H1 (cell line): ENCODE measurements at regions not wholly inside any gene's neighbourhood (a gene's known extent, or its start where the extent isn't known, plus 50 kb on each side); places are given as distances from the start of the nearest gene placed in this dataset.

Experiments
- CTCF ChIA-PET: fragments of 300-600 bp; sonication (Branson Sonifier 250); formaldehyde crosslinking; loops from one replicate; lab custom pipeline; 2021; ENCODE audit not compliant: partially characterized antibody; lab: Charles Lee
- POLR2A ChIA-PET: fragments of 300-600 bp; sonication (Branson Sonifier 250); formaldehyde crosslinking; loops from one replicate; lab custom pipeline; 2021; ENCODE audit warnings: inconsistent platforms; ENCODE audit not compliant: partially characterized antibody; lab: Charles Lee
- DNase-seq, 2 experiments: peaks; one replicate each; pipeline versions ENCODE4 v3.0.0 to v3.0.0-alpha.2; 2010 to 2022; ENCODE audit warnings: low spot score in 2 of 2, low read depth in 1 of 2, mixed read lengths in 1 of 2
- FAIRE-seq: peaks from 2 replicates; lab custom pipeline; 2011; peaks lifted over from hg19 to GRCh38; lab: Jason Lieb, UNC
- H2AFZ ChIP-seq: 2 replicates; pipeline ENCODE4 v1.8.1; 2012; ENCODE audit warnings: low read length, inconsistent platforms
- H2AK5ac ChIP-seq: 2 replicates; pipeline ENCODE4 v1.6.1; 2013; ENCODE audit warnings: low read depth, low read length
- H2BK120ac ChIP-seq: replicated peaks from 2 replicates; pipeline ENCODE3; 2013; ENCODE audit warnings: low read depth, low read length, inconsistent platforms
- H2BK12ac ChIP-seq: 2 replicates; pipeline ENCODE4 v1.6.1; 2013; ENCODE audit warnings: low read depth, low read length
- H2BK15ac ChIP-seq: 2 replicates; pipeline ENCODE4 v1.6.1; 2013; ENCODE audit warnings: low read length
- H2BK20ac ChIP-seq: 2 replicates; pipeline ENCODE4 v1.6.1; 2013; ENCODE audit warnings: low read length
- H2BK5ac ChIP-seq: 2 replicates; pipeline ENCODE4 v1.6.1; 2013; ENCODE audit warnings: low read depth, low read length
- H3K14ac ChIP-seq: 2 replicates; pipeline ENCODE4 v1.6.1; 2013; ENCODE audit warnings: inconsistent platforms; ENCODE audit not compliant: insufficient read length
- H3K18ac ChIP-seq: 2 replicates; pipeline ENCODE4 v1.6.1; 2013; ENCODE audit warnings: low read length; ENCODE audit errors: extremely low read depth
- H3K23ac ChIP-seq: 2 replicates; pipeline ENCODE4 v1.6.1; 2013; ENCODE audit warnings: inconsistent platforms; ENCODE audit not compliant: insufficient read length
- H3K23me2 ChIP-seq: 2 replicates; pipeline ENCODE4 v1.6.1; 2013; ENCODE audit warnings: low read depth, low read length
- H3K27ac ChIP-seq: 2 replicates; pipeline ENCODE4 v1.6.1; 2011; ENCODE audit warnings: low read depth, low read length, inconsistent platforms
- H3K27me3 ChIP-seq, 4 experiments: replicated peaks in 1 of 4; 1 replicate in 1 of 4; 2 replicates in 3 of 4; pipeline versions ENCODE4 v1.6.1 to v1.8.1; 2011 to 2013; ENCODE audit warnings: low read length in 3 of 4, mild to moderate bottlenecking in 3 of 4, inconsistent platforms in 2 of 4, mixed read lengths in 2 of 4, moderate library complexity in 1 of 4; ENCODE audit not compliant: control insufficient read depth in 3 of 4, insufficient read depth in 3 of 4; ENCODE audit errors: extremely low read depth in 1 of 4
- H3K36me3 ChIP-seq, 4 experiments: 2 replicates each; pipeline versions ENCODE4 v1.6.1 to v1.8.1; 2011 to 2013; ENCODE audit warnings: mild to moderate bottlenecking in 4 of 4, low read length in 3 of 4, moderate library complexity in 2 of 4, control low read depth in 1 of 4, inconsistent platforms in 1 of 4; ENCODE audit not compliant: insufficient read depth in 4 of 4, control insufficient read depth in 2 of 4
- H3K4ac ChIP-seq: replicated peaks from 2 replicates; pipeline ENCODE3; 2013; ENCODE audit warnings: low read length, low read depth, mixed read lengths, inconsistent platforms; ENCODE audit not compliant: insufficient read length
- H3K4me1 ChIP-seq, 4 experiments: replicated peaks in 1 of 4; 1 replicate in 1 of 4; 2 replicates in 3 of 4; pipeline versions ENCODE4 v1.6.1 to v1.8.1; 2011 to 2013; ENCODE audit warnings: low read length in 3 of 4, inconsistent platforms in 2 of 4, mixed read lengths in 1 of 4; ENCODE audit not compliant: insufficient read depth in 4 of 4, control insufficient read depth in 3 of 4
- H3K4me2 ChIP-seq, 2 experiments: 2 replicates each; pipeline versions ENCODE4 v1.6.1 to v1.8.1; 2011 to 2013; ENCODE audit warnings: low read depth in 2 of 2, low read length in 2 of 2, control low read depth in 1 of 2, inconsistent platforms in 1 of 2, mild to moderate bottlenecking in 1 of 2; ENCODE audit not compliant: insufficient read depth in 1 of 2
- H3K4me3 ChIP-seq, 4 experiments: fragments of 200-600, 300-600 bp in 1 of 4; sonication (generic), shearing (Covaris generic), sonication (Bioruptor Twin) in 1 of 4; 2 replicates each; pipeline versions ENCODE4 v1.5.1 to v1.8.1; 2011 to 2016; ENCODE audit warnings: low read length in 4 of 4, low read depth in 3 of 4, control low read depth in 2 of 4, inconsistent platforms in 2 of 4, mild to moderate bottlenecking in 2 of 4, mixed read lengths in 1 of 4, moderate library complexity in 1 of 4; ENCODE audit not compliant: insufficient read depth in 2 of 4; ENCODE audit errors: extremely low read depth in 1 of 4
- H3K56ac ChIP-seq: replicated peaks from 2 replicates; pipeline ENCODE3; 2013; ENCODE audit warnings: low read depth, mild to moderate bottlenecking, mixed read lengths, low read length, inconsistent platforms; ENCODE audit not compliant: insufficient read length
- H3K79me1 ChIP-seq: 2 replicates; pipeline ENCODE4 v1.6.1; 2013; ENCODE audit warnings: low read depth, low read length, control low read depth
- H3K79me2 ChIP-seq, 2 experiments: 2 replicates each; pipeline versions ENCODE4 v1.6.1 to v1.8.1; 2012 to 2013; ENCODE audit warnings: low read length in 2 of 2, mild to moderate bottlenecking in 2 of 2, inconsistent platforms in 1 of 2; ENCODE audit not compliant: insufficient read depth in 2 of 2, control insufficient read depth in 1 of 2
- H3K9ac ChIP-seq, 4 experiments: replicated peaks in 1 of 4; 1 replicate in 1 of 4; 2 replicates in 3 of 4; pipeline versions ENCODE4 v1.6.1 to v1.8.1; 2011 to 2013; ENCODE audit warnings: low read depth in 3 of 4, low read length in 3 of 4, control low read depth in 2 of 4, mild to moderate bottlenecking in 2 of 4, moderate library complexity in 2 of 4, inconsistent platforms in 1 of 4; ENCODE audit errors: extremely low read depth in 1 of 4
- H3K9me3 ChIP-seq, 2 experiments: 2 replicates each; pipeline versions ENCODE4 v1.6.1 to v1.8.1; 2012 to 2013; ENCODE audit warnings: mild to moderate bottlenecking in 2 of 2, moderate library complexity in 2 of 2, control low read depth in 1 of 2, inconsistent platforms in 1 of 2, low read depth in 1 of 2, low read length in 1 of 2, mixed read lengths in 1 of 2; ENCODE audit not compliant: insufficient read depth in 2 of 2
- H4K20me1 ChIP-seq, 2 experiments: replicated peaks in 1 of 2; 2 replicates each; pipeline versions ENCODE3 to v1.8.1; 2011 to 2013; ENCODE audit warnings: inconsistent platforms in 2 of 2, low read length in 2 of 2, mild to moderate bottlenecking in 1 of 2; ENCODE audit not compliant: insufficient read depth in 2 of 2, control insufficient read depth in 1 of 2
- H4K5ac ChIP-seq: 2 replicates; pipeline ENCODE4 v1.6.1; 2013; ENCODE audit warnings: low read length, low read depth, mixed read lengths, inconsistent platforms; ENCODE audit not compliant: insufficient read length
- H4K8ac ChIP-seq: 2 replicates; pipeline ENCODE4 v1.8.0; 2013; ENCODE audit warnings: mild to moderate bottlenecking, moderate library complexity, low read length, inconsistent platforms; ENCODE audit not compliant: insufficient read depth; ENCODE audit errors: extremely low read depth
- H4K91ac ChIP-seq: replicated peaks from 2 replicates; pipeline ENCODE3; 2013; ENCODE audit warnings: low read length, mixed read lengths, inconsistent platforms; ENCODE audit not compliant: insufficient read length
- ASH2L ChIP-seq: fragments of 200-600, 300-600 bp; sonication (generic); IDR thresholded peaks from one replicate; pipeline ENCODE4 v1.7.1; 2017; ENCODE audit warnings: low read length
- BRCA1 ChIP-seq: IDR thresholded peaks from 2 replicates; pipeline ENCODE4 v1.6.1; 2012; ENCODE audit warnings: low read depth, low read length, improper control_type of control experiment
- MAX ChIP-seq: IDR thresholded peaks from 2 replicates; pipeline ENCODE4 v1.6.1; 2012; ENCODE audit warnings: inconsistent platforms
- NANOG ChIP-seq: IDR thresholded peaks from 2 replicates; pipeline ENCODE4 v1.6.1; 2011; ENCODE audit warnings: low read length, low read depth, mild to moderate bottlenecking, inconsistent platforms; ENCODE audit not compliant: insufficient read depth, poor library complexity, severe bottlenecking
- PHF8 ChIP-seq: fragments of 200-600 bp; sonication (generic); conservative IDR thresholded peaks from 2 replicates; pipeline ENCODE4 v1.7.1; 2012; ENCODE audit warnings: low read depth, mild to moderate bottlenecking, inconsistent platforms, low read length, moderate library complexity
- WGBS, 2 experiments: shearing (Covaris generic) in 1 of 2; methylation state at CpG; one replicate each; pipeline versions ENCODE4 v1.1.6 to v1.1.7; 2013 to 2015; ENCODE audit warnings: low lambda C conversion rate in 2 of 2, mixed read lengths in 2 of 2, inconsistent platforms in 1 of 2, low coverage in 1 of 2, missing lambda C conversion rate in 1 of 2; ENCODE audit not compliant: insufficient replicate concordance in 2 of 2, insufficient coverage in 1 of 2, insufficient read length in 1 of 2; ENCODE audit errors: extremely low coverage in 1 of 2, missing lambda C conversion rate in 1 of 2; 5-methylcytosine and 5-hydroxymethylcytosine counted together

DNA sequence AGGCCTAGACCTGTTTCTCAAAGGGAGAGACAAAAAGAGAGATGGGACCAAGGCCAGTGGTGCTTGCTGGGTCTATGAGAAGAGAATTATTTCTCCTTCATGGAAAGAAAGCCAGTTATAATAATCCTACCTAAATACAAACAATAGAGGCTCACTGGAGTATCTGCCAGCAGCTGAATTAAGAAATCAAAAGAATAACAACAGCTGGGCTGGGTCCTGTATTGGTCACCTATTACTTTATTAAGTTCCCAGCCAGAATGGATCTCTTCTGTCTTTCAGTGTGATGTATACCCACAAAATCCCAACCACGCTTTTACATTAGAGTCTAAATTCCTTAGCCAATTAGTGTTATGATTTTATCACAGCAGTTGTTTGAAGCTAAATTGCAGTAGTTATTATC is 297.8 kb upstream of the DACH1 start:
- 83% methylated on average over 1 of the region's 1 CpG; no CpG with 5 or more reads in 1 of the 2 experiments for WGBS, 2 experiments
- no peak overlapping the region for H3K9ac ChIP-seq
- no peak overlapping the region for H2BK120ac ChIP-seq
- no peak overlapping the region for H4K8ac ChIP-seq
- H3K56ac ChIP-seq = no peak overlapping the region
- no peak overlapping the region for H3K14ac ChIP-seq
- H3K4me3 ChIP-seq = no peak overlapping the region
- H4K5ac ChIP-seq = no peak overlapping the region
- CTCF ChIA-PET = no interaction called here
- no peak overlapping the region for H4K91ac ChIP-seq
- H3K4me2 ChIP-seq = no peak overlapping the region
- H2AK5ac ChIP-seq = no peak overlapping the region
- POLR2A ChIA-PET = no interaction called here
- H2BK12ac ChIP-seq = no peak overlapping the region
- no peak for TF ChIP-seq ASH2L
- no peak for TF ChIP-seq MAX
- no peak for TF ChIP-seq BRCA1
- no peak for TF ChIP-seq NANOG
- TF ChIP-seq PHF8 = no peak
- TF ChIP-seq, all 59 proteins: peak for 0
- Histone ChIP-seq H3K27me3 (no peaks in the 10 kb centered on the region), H3K4me1 (no peaks in the 10 kb centered on the region), H3K79me2 (no peaks in the 10 kb centered on the region), H3K23ac (no peak overlapping the region), H2AFZ (no peak overlapping the region), H3K4ac (no peak overlapping the region), H4K20me1 (no peaks in the 10 kb centered on the region), H3K18ac (no peak overlapping the region), H3K9me3 (no peaks in the 10 kb centered on the region), H3K23me2 (no peaks in the 10 kb centered on the region), H3K36me3 (no peaks in the 10 kb centered on the region), H2BK5ac (no peak overlapping the region), H3K79me1 (no peaks in the 10 kb centered on the region), H2BK15ac (no peak overlapping the region), H3K27ac (no peak overlapping the region), H2BK20ac (no peak overlapping the region)
- FAIRE-seq (no peak), DNase-seq (no peak)
